Lower leg skin (tissue), 4 donors: ENCODE measurements at regions not wholly inside any gene's neighbourhood (a gene's known extent, or its start where the extent isn't known, plus 50 kb on each side); places are given as distances from the start of the nearest gene placed in this dataset.
"Not testable (repeated sequence)": the region's sequence is repeated elsewhere in the genome, so short reads cannot be mapped to it uniquely, and the experiment has no call there.

Experiments
- DNase-seq, 2 donors: peaks; one replicate each; pipeline ENCODE4 v3.0.0-alpha.2; 2019; ENCODE audit warnings: low spot score in 2 of 2
- H3K4me3 ChIP-seq: fragments of 200-600 bp; sonication (generic); 2 replicates; pipeline ENCODE4 v1.5.1; 2017; ENCODE audit warnings: mild to moderate bottlenecking, low read depth; ENCODE audit not compliant: poor library complexity, severe bottlenecking
- CTCF ChIP-seq, 3 donors: fragments of 450-650 bp; IDR thresholded peaks; one replicate each; pipeline ENCODE4 v1.5.1; 2016; ENCODE audit warnings: antibody characterized with exemption in 3 of 3, mild to moderate bottlenecking in 3 of 3, moderate library complexity in 2 of 3
- POLR2A ChIP-seq, 2 donors: fragments of 450-650 bp; IDR thresholded peaks; one replicate each; pipeline ENCODE4 v1.6.1; 2016 to 2017; ENCODE audit warnings: antibody characterized with exemption in 2 of 2, mild to moderate bottlenecking in 1 of 2, moderate library complexity in 1 of 2
- WGBS, 2 donors: methylation state at CpG; one replicate each; pipeline ENCODE4 v1.1.5; 2018; 5-methylcytosine and 5-hydroxymethylcytosine counted together
- intact Hi-C: fragments of 100-400 bp; cut with DNase I; formaldehyde crosslinking; loops from one replicate; pipeline ENCODE4 v1.15.0; 2023; ENCODE audit warnings: low total_unique reads

DNA sequence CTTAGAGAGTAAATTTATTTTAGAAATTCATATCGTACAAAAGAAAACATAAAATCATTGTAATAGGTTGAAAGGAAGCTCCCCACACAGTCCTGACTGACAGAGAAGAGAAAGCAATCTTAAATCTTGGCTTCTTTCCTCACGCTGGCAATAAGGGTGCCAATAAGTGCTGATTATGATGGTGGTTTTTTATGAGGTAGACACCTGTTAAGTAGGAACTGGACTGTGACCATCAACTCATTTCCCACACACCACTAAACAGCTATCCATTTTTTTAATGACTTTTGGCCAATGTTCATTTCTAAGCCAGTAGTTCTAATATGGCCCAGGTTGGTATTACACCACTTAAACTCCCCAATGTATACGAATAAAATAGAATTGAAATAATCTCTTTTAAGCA, 893.5 kb upstream of the NUDT12 start:
- no peak for DNase-seq
- TF ChIP-seq POLR2A (IDR thresholded peaks at IDR 0.05), result no peak
- TF ChIP-seq CTCF (IDR thresholded peaks at IDR 0.05), result no peak
- H3K4me3 ChIP-seq, result no peak overlapping the region
- WGBS, 2 donors, result 74 to 77% methylated on average over 3 of the region's 3 CpGs
- intact Hi-C loops, result no loop called here

DNA sequence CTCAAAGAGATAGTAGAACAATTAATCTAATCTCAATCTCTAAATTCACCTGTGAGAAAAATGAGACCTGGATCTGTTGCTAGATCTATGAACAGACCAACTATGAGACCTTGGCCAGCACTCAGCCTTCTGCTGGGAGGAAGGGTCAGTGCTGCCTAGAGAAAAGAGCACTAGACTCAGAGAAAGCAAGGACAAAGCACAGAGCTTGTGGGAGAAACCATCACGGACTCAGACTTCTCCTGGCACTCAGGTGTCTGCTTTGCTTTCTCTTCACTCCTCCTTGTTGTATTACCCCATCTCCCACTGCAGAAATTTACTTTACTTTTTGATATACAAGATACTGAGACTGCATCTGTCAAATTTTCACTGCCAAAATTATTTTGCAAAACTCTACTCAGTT, 890.0 kb upstream of the NUDT12 start:
- WGBS, 2 donors, result 66 to 81% methylated on average over 1 of the region's 1 CpG
- intact Hi-C loops, result no loop called here
- H3K4me3 ChIP-seq, result no peak overlapping the region
- TF ChIP-seq CTCF (IDR thresholded peaks at IDR 0.05) (no peak), POLR2A (IDR thresholded peaks at IDR 0.05) (no peak)
- DNase-seq, result no peak

GRCh38 chr5:104451911-104452310, 889.3 kb upstream of the NUDT12 start:
- DNase-seq, H3K4me3 ChIP-seq, intact Hi-C loops: not testable (repeated sequence)
- 95% methylated on average over 28 of the region's 28 CpGs for WGBS, 2 donors

GRCh38 chr5:104444656-104445055, 882.1 kb upstream of the NUDT12 start:
- TF ChIP-seq POLR2A (IDR thresholded peaks at IDR 0.05) (no peak), CTCF (IDR thresholded peaks at IDR 0.05) (no peak)
- no peak for DNase-seq
- intact Hi-C loops, result no loop called here
- no peak overlapping the region for H3K4me3 ChIP-seq
- 74 to 83% methylated on average over 5 of the region's 5 CpGs for WGBS, 2 donors

DNA sequence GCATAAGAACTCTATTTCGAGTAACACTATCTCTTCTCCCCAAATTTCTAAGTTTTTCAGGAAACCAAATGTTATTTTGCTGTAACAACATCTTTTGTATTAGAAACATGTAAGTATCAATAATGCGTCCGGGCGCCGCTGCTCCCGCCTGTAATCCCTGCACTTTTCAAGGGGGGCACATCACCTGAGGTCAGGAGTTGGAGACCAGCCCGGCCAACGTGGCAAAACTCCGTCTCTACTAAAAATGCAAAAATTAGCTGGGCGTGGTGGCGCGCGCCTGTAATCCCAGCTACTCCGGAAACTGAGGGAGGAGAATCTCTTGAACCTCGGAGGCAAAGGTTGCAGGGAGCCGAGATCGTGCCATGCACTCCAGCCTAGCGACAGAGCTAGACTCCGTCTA, 881.1 kb upstream of the NUDT12 start:
- TF ChIP-seq POLR2A (IDR thresholded peaks at IDR 0.05), result no peak
- no peak for TF ChIP-seq CTCF (IDR thresholded peaks at IDR 0.05)
- H3K4me3 ChIP-seq, result no peak overlapping the region
- 94 to 97% methylated on average over 19 of the region's 19 CpGs for WGBS, 2 donors
- intact Hi-C loops, result no loop called here
- DNase-seq, result no peak

- no peak for DNase-seq
- intact Hi-C loops, result no loop called here
- no peak for TF ChIP-seq POLR2A (IDR thresholded peaks at IDR 0.05)
- no peak for TF ChIP-seq CTCF (IDR thresholded peaks at IDR 0.05)
- 33 to 37% methylated on average over 4 of the region's 4 CpGs for WGBS, 2 donors
- no peak overlapping the region for H3K4me3 ChIP-seq
Observed at GRCh38 chr5:104431981-104432380, 869.4 kb upstream of the NUDT12 start.
